H1 (cell line): ENCODE measurements at regions not wholly inside any gene's neighbourhood (a gene's known extent, or its start where the extent isn't known, plus 50 kb on each side); places are given as distances from the start of the nearest gene placed in this dataset.

Source experiments
- CTCF ChIA-PET: fragments of 300-600 bp; sonication (Branson Sonifier 250); formaldehyde crosslinking; loops from one replicate; lab custom pipeline; 2021; ENCODE audit not compliant: partially characterized antibody; lab: Charles Lee
- POLR2A ChIA-PET: fragments of 300-600 bp; sonication (Branson Sonifier 250); formaldehyde crosslinking; loops from one replicate; lab custom pipeline; 2021; ENCODE audit warnings: inconsistent platforms; ENCODE audit not compliant: partially characterized antibody; lab: Charles Lee
- DNase-seq, 2 experiments: peaks; one replicate each; pipeline versions ENCODE4 v3.0.0 to v3.0.0-alpha.2; 2010 to 2022; ENCODE audit warnings: low spot score in 2 of 2, low read depth in 1 of 2, mixed read lengths in 1 of 2
- FAIRE-seq: peaks from 2 replicates; lab custom pipeline; 2011; peaks lifted over from hg19 to GRCh38; lab: Jason Lieb, UNC
- H2AFZ ChIP-seq: 2 replicates; pipeline ENCODE4 v1.8.1; 2012; ENCODE audit warnings: low read length, inconsistent platforms
- H2AK5ac ChIP-seq: 2 replicates; pipeline ENCODE4 v1.6.1; 2013; ENCODE audit warnings: low read depth, low read length
- H2BK120ac ChIP-seq: replicated peaks from 2 replicates; pipeline ENCODE3; 2013; ENCODE audit warnings: low read depth, low read length, inconsistent platforms
- H2BK12ac ChIP-seq: 2 replicates; pipeline ENCODE4 v1.6.1; 2013; ENCODE audit warnings: low read depth, low read length
- H2BK15ac ChIP-seq: 2 replicates; pipeline ENCODE4 v1.6.1; 2013; ENCODE audit warnings: low read length
- H2BK20ac ChIP-seq: 2 replicates; pipeline ENCODE4 v1.6.1; 2013; ENCODE audit warnings: low read length
- H2BK5ac ChIP-seq: 2 replicates; pipeline ENCODE4 v1.6.1; 2013; ENCODE audit warnings: low read depth, low read length
- H3K14ac ChIP-seq: 2 replicates; pipeline ENCODE4 v1.6.1; 2013; ENCODE audit warnings: inconsistent platforms; ENCODE audit not compliant: insufficient read length
- H3K18ac ChIP-seq: 2 replicates; pipeline ENCODE4 v1.6.1; 2013; ENCODE audit warnings: low read length; ENCODE audit errors: extremely low read depth
- H3K23ac ChIP-seq: 2 replicates; pipeline ENCODE4 v1.6.1; 2013; ENCODE audit warnings: inconsistent platforms; ENCODE audit not compliant: insufficient read length
- H3K23me2 ChIP-seq: 2 replicates; pipeline ENCODE4 v1.6.1; 2013; ENCODE audit warnings: low read depth, low read length
- H3K27ac ChIP-seq: 2 replicates; pipeline ENCODE4 v1.6.1; 2011; ENCODE audit warnings: low read depth, low read length, inconsistent platforms
- H3K27me3 ChIP-seq, 4 experiments: replicated peaks in 1 of 4; 1 replicate in 1 of 4; 2 replicates in 3 of 4; pipeline versions ENCODE4 v1.6.1 to v1.8.1; 2011 to 2013; ENCODE audit warnings: low read length in 3 of 4, mild to moderate bottlenecking in 3 of 4, inconsistent platforms in 2 of 4, mixed read lengths in 2 of 4, moderate library complexity in 1 of 4; ENCODE audit not compliant: control insufficient read depth in 3 of 4, insufficient read depth in 3 of 4; ENCODE audit errors: extremely low read depth in 1 of 4
- H3K36me3 ChIP-seq, 4 experiments: 2 replicates each; pipeline versions ENCODE4 v1.6.1 to v1.8.1; 2011 to 2013; ENCODE audit warnings: mild to moderate bottlenecking in 4 of 4, low read length in 3 of 4, moderate library complexity in 2 of 4, control low read depth in 1 of 4, inconsistent platforms in 1 of 4; ENCODE audit not compliant: insufficient read depth in 4 of 4, control insufficient read depth in 2 of 4
- H3K4ac ChIP-seq: replicated peaks from 2 replicates; pipeline ENCODE3; 2013; ENCODE audit warnings: low read length, low read depth, mixed read lengths, inconsistent platforms; ENCODE audit not compliant: insufficient read length
- H3K4me1 ChIP-seq, 4 experiments: replicated peaks in 1 of 4; 1 replicate in 1 of 4; 2 replicates in 3 of 4; pipeline versions ENCODE4 v1.6.1 to v1.8.1; 2011 to 2013; ENCODE audit warnings: low read length in 3 of 4, inconsistent platforms in 2 of 4, mixed read lengths in 1 of 4; ENCODE audit not compliant: insufficient read depth in 4 of 4, control insufficient read depth in 3 of 4
- H3K4me2 ChIP-seq, 2 experiments: 2 replicates each; pipeline versions ENCODE4 v1.6.1 to v1.8.1; 2011 to 2013; ENCODE audit warnings: low read depth in 2 of 2, low read length in 2 of 2, control low read depth in 1 of 2, inconsistent platforms in 1 of 2, mild to moderate bottlenecking in 1 of 2; ENCODE audit not compliant: insufficient read depth in 1 of 2
- H3K4me3 ChIP-seq, 4 experiments: fragments of 200-600, 300-600 bp in 1 of 4; sonication (generic), shearing (Covaris generic), sonication (Bioruptor Twin) in 1 of 4; 2 replicates each; pipeline versions ENCODE4 v1.5.1 to v1.8.1; 2011 to 2016; ENCODE audit warnings: low read length in 4 of 4, low read depth in 3 of 4, control low read depth in 2 of 4, inconsistent platforms in 2 of 4, mild to moderate bottlenecking in 2 of 4, mixed read lengths in 1 of 4, moderate library complexity in 1 of 4; ENCODE audit not compliant: insufficient read depth in 2 of 4; ENCODE audit errors: extremely low read depth in 1 of 4
- H3K56ac ChIP-seq: replicated peaks from 2 replicates; pipeline ENCODE3; 2013; ENCODE audit warnings: low read depth, mild to moderate bottlenecking, mixed read lengths, low read length, inconsistent platforms; ENCODE audit not compliant: insufficient read length
- H3K79me1 ChIP-seq: 2 replicates; pipeline ENCODE4 v1.6.1; 2013; ENCODE audit warnings: low read depth, low read length, control low read depth
- H3K79me2 ChIP-seq, 2 experiments: 2 replicates each; pipeline versions ENCODE4 v1.6.1 to v1.8.1; 2012 to 2013; ENCODE audit warnings: low read length in 2 of 2, mild to moderate bottlenecking in 2 of 2, inconsistent platforms in 1 of 2; ENCODE audit not compliant: insufficient read depth in 2 of 2, control insufficient read depth in 1 of 2
- H3K9ac ChIP-seq, 4 experiments: replicated peaks in 1 of 4; 1 replicate in 1 of 4; 2 replicates in 3 of 4; pipeline versions ENCODE4 v1.6.1 to v1.8.1; 2011 to 2013; ENCODE audit warnings: low read depth in 3 of 4, low read length in 3 of 4, control low read depth in 2 of 4, mild to moderate bottlenecking in 2 of 4, moderate library complexity in 2 of 4, inconsistent platforms in 1 of 4; ENCODE audit errors: extremely low read depth in 1 of 4
- H3K9me3 ChIP-seq, 2 experiments: 2 replicates each; pipeline versions ENCODE4 v1.6.1 to v1.8.1; 2012 to 2013; ENCODE audit warnings: mild to moderate bottlenecking in 2 of 2, moderate library complexity in 2 of 2, control low read depth in 1 of 2, inconsistent platforms in 1 of 2, low read depth in 1 of 2, low read length in 1 of 2, mixed read lengths in 1 of 2; ENCODE audit not compliant: insufficient read depth in 2 of 2
- H4K20me1 ChIP-seq, 2 experiments: replicated peaks in 1 of 2; 2 replicates each; pipeline versions ENCODE3 to v1.8.1; 2011 to 2013; ENCODE audit warnings: inconsistent platforms in 2 of 2, low read length in 2 of 2, mild to moderate bottlenecking in 1 of 2; ENCODE audit not compliant: insufficient read depth in 2 of 2, control insufficient read depth in 1 of 2
- H4K5ac ChIP-seq: 2 replicates; pipeline ENCODE4 v1.6.1; 2013; ENCODE audit warnings: low read length, low read depth, mixed read lengths, inconsistent platforms; ENCODE audit not compliant: insufficient read length
- H4K8ac ChIP-seq: 2 replicates; pipeline ENCODE4 v1.8.0; 2013; ENCODE audit warnings: mild to moderate bottlenecking, moderate library complexity, low read length, inconsistent platforms; ENCODE audit not compliant: insufficient read depth; ENCODE audit errors: extremely low read depth
- H4K91ac ChIP-seq: replicated peaks from 2 replicates; pipeline ENCODE3; 2013; ENCODE audit warnings: low read length, mixed read lengths, inconsistent platforms; ENCODE audit not compliant: insufficient read length
- BACH1 ChIP-seq: IDR thresholded peaks from 2 replicates; pipeline ENCODE4 v1.6.1; 2012; ENCODE audit warnings: low read length, improper control_type of control experiment
- RAD21 ChIP-seq, 2 experiments: IDR thresholded peaks in 1 of 2; conservative IDR thresholded peaks in 1 of 2; 2 replicates each; pipeline ENCODE4 v1.6.1; 2011; ENCODE audit warnings: low read depth in 2 of 2, low read length in 2 of 2, improper control_type of control experiment in 1 of 2, inconsistent platforms in 1 of 2, mild to moderate bottlenecking in 1 of 2, moderate library complexity in 1 of 2
- SP2 ChIP-seq: IDR thresholded peaks from 2 replicates; pipeline ENCODE4 v1.6.1; 2012; ENCODE audit warnings: mild to moderate bottlenecking, low read length, inconsistent platforms
- WGBS, 2 experiments: shearing (Covaris generic) in 1 of 2; methylation state at CpG; one replicate each; pipeline versions ENCODE4 v1.1.6 to v1.1.7; 2013 to 2015; ENCODE audit warnings: low lambda C conversion rate in 2 of 2, mixed read lengths in 2 of 2, inconsistent platforms in 1 of 2, low coverage in 1 of 2, missing lambda C conversion rate in 1 of 2; ENCODE audit not compliant: insufficient replicate concordance in 2 of 2, insufficient coverage in 1 of 2, insufficient read length in 1 of 2; ENCODE audit errors: extremely low coverage in 1 of 2, missing lambda C conversion rate in 1 of 2; 5-methylcytosine and 5-hydroxymethylcytosine counted together

- H3K4ac ChIP-seq = no peak overlapping the region
- no peak overlapping the region for H2AK5ac ChIP-seq
- no peak overlapping the region for H3K4me3 ChIP-seq
- no peak overlapping the region for H4K5ac ChIP-seq
- H3K23me2 ChIP-seq = no peaks in the 10 kb centered on the region
- H2BK5ac ChIP-seq = no peak overlapping the region
- no peaks in the 10 kb centered on the region for H3K9me3 ChIP-seq
- H2BK12ac ChIP-seq = no peak overlapping the region
- no peak overlapping the region for H3K18ac ChIP-seq
- H4K91ac ChIP-seq = no peak overlapping the region
- no peak overlapping the region for H2AFZ ChIP-seq
- no peak overlapping the region for H3K14ac ChIP-seq
- H3K27ac ChIP-seq = no peak overlapping the region
- no peaks in the 10 kb centered on the region for H3K79me2 ChIP-seq
- H2BK120ac ChIP-seq = no peak overlapping the region
- no peak for DNase-seq
- no peak overlapping the region for H4K8ac ChIP-seq
- ChIA-PET CTCF (interaction anchor here (0.6 to 2.3 kb wide), 10 partner anchors 9 to 289 kb away, joined by 3 to 12 read pairs (median 3); no protein-coding TSS in a partner anchor), POLR2A (interaction anchor here (1.3 kb wide), 1 partner anchor 10 kb away, joined by 4 read pairs; no protein-coding TSS in a partner anchor)
- no peak overlapping the region; the same call in 1 of the 2 replicates for H2BK20ac ChIP-seq
- no peaks in the 10 kb centered on the region for H3K79me1 ChIP-seq
- H3K4me2 ChIP-seq = no peak overlapping the region
- no peak overlapping the region for H3K23ac ChIP-seq
- 84% methylated on average over 1 of the region's 1 CpG; no CpG with 5 or more reads in 1 of the 2 experiments for WGBS, 2 experiments
- H3K9ac ChIP-seq = no peak overlapping the region
- H2BK15ac ChIP-seq = no peak overlapping the region
- H3K4me1 ChIP-seq = peaks cover 0 to 2% (median 0%) of the 10 kb centered on the region in 4 experiments; a peak in 1 of 7 replicates
- TF ChIP-seq RAD21 (IDR thresholded peaks at IDR 0.05 in 1 of 2, conservative IDR thresholded peaks at IDR 0.05 in 1 of 2; ENCODE audit: low read depth in 2 of 2, low read length in 2 of 2) (peak; percentile 11 to 44; a peak in 3 of 4 replicates), SP2 (no peak), BACH1 (no peak)
- FAIRE-seq = no peak
- no peaks in the 10 kb centered on the region for H3K36me3 ChIP-seq
- H4K20me1 ChIP-seq = no peaks in the 10 kb centered on the region
- H3K56ac ChIP-seq = no peak overlapping the region
- no peaks in the 10 kb centered on the region for H3K27me3 ChIP-seq
Observed at GRCh38 chr6:44571510-44571909, 184.0 kb downstream of the CDC5L start.
